CD4-positive, alpha-beta T cell treated with Interleukin-2 at 100 ng/mL for 4 hours (primary cell): ENCODE measurements at regions not wholly inside any gene's neighbourhood (a gene's known extent, or its start where the extent isn't known, plus 50 kb on each side); places are given as distances from the start of the nearest gene placed in this dataset.

Experiments
- DNase-seq: peaks from one replicate; pipeline ENCODE4 v3.0.0-alpha.2; 2020; ENCODE audit warnings: low spot score

GRCh38 chr5:176178789-176179188 is 59.4 kb upstream of the SIMC1 start:
- DNase-seq = no peak

- DNase-seq = no peak
Measured at GRCh38 chr5:176180339-176180738, 57.9 kb upstream of the SIMC1 start.

- DNase-seq = no peak
Measured at GRCh38 chr5:176180781-176181180, 57.4 kb upstream of the SIMC1 start.

GRCh38 chr5:176181271-176181855 is 56.9 kb upstream of the SIMC1 start:
- DNase-seq = no peak

- DNase-seq = no peak
Measured at GRCh38 chr5:176183321-176184074, 54.7 kb upstream of the SIMC1 start.

GRCh38 chr5:176184608-176185132 is 53.6 kb upstream of the SIMC1 start:
- no peak for DNase-seq

GRCh38 chr5:176185133-176185733 is 53.0 kb upstream of the SIMC1 start:
- DNase-seq = no peak

GRCh38 chr5:176186107-176186506 is 52.1 kb upstream of the SIMC1 start:
- no peak for DNase-seq

GRCh38 chr5:176187276-176188062 is 50.8 kb upstream of the SIMC1 start:
- DNase-seq = no peak

GRCh38 chr5:176188085-176188484 is 50.1 kb upstream of the SIMC1 start:
- DNase-seq = no peak
